Suppressor macrophage treated with lipopolysaccharide for 1 hour (primary cell): ENCODE measurements at regions not wholly inside any gene's neighbourhood (a gene's known extent, or its start where the extent isn't known, plus 50 kb on each side); places are given as distances from the start of the nearest gene placed in this dataset.
"Not testable (repeated sequence)": the region's sequence is repeated elsewhere in the genome, so short reads cannot be mapped to it uniquely, and the experiment has no call there.

ENCODE experiments used
- DNase-seq, 3 donors: peaks; one replicate each; pipeline ENCODE4 v3.0.0-alpha.2; 2020 to 2022

- DNase-seq, result no peak
Observed at GRCh38 chr6:165843568-165844113, 180.6 kb upstream of the PDE10A start.

GRCh38 chr6:165843121-165843520 lies 180.1 kb upstream of the PDE10A start:
- DNase-seq, result no peak

- DNase-seq, result no peak
Observed at GRCh38 chr6:165842281-165842936, 179.4 kb upstream of the PDE10A start.

GRCh38 chr6:165841153-165841558 lies 178.1 kb upstream of the PDE10A start:
- no peak for DNase-seq

- no peak for DNase-seq
Observed at GRCh38 chr6:165837948-165838745, 175.1 kb upstream of the PDE10A start.

- DNase-seq, result not testable (repeated sequence)
Observed at GRCh38 chr6:165836648-165837047, 173.6 kb upstream of the PDE10A start.

- no peak for DNase-seq
Observed at GRCh38 chr6:165835410-165835851, 172.4 kb upstream of the PDE10A start.

GRCh38 chr6:165834613-165835259 lies 171.7 kb upstream of the PDE10A start:
- no peak for DNase-seq

- DNase-seq, result no peak
Observed at GRCh38 chr6:165833355-165833754, 170.3 kb upstream of the PDE10A start.

- no peak for DNase-seq
Observed at GRCh38 chr6:165831812-165832510, 168.9 kb upstream of the PDE10A start.

GRCh38 chr6:165830761-165831160 lies 167.7 kb upstream of the PDE10A start:
- no peak for DNase-seq

GRCh38 chr6:165829376-165829775 lies 166.3 kb upstream of the PDE10A start:
- DNase-seq, result no peak

GRCh38 chr6:165827190-165827518 lies 164.1 kb upstream of the PDE10A start:
- DNase-seq, result no peak

GRCh38 chr6:165826487-165827189 lies 163.6 kb upstream of the PDE10A start:
- no peak for DNase-seq

- no peak for DNase-seq
Observed at GRCh38 chr6:165825256-165825815, 162.3 kb upstream of the PDE10A start.

GRCh38 chr6:165823609-165824326 lies 160.7 kb upstream of the PDE10A start:
- DNase-seq, result no peak

- no peak for DNase-seq
Observed at GRCh38 chr6:165822501-165822900, 159.5 kb upstream of the PDE10A start.

- no peak for DNase-seq
Observed at GRCh38 chr6:165821754-165822153, 158.7 kb upstream of the PDE10A start.

GRCh38 chr6:165820934-165821333 lies 157.9 kb upstream of the PDE10A start:
- no peak for DNase-seq

GRCh38 chr6:165820407-165820806 lies 157.4 kb upstream of the PDE10A start:
- DNase-seq, result no peak

- no peak for DNase-seq
Observed at GRCh38 chr6:165819394-165819793, 156.4 kb upstream of the PDE10A start.
